Nephron progenitor cell (in vitro differentiated cells): ENCODE measurements at regions not wholly inside any gene's neighbourhood (a gene's known extent, or its start where the extent isn't known, plus 50 kb on each side); places are given as distances from the start of the nearest gene placed in this dataset.
A peak's percentile ranks its signal among the peaks of the same experiment; 100 is the strongest.

ENCODE experiments used
- DNase-seq: peaks from one replicate; pipeline ENCODE4 v3.0.0; 2021
- H3K27ac Mint-ChIP-seq: 2 replicates; pipeline ENCODE4 v1.8.0; 2021; ENCODE audit warnings: mild to moderate bottlenecking, moderate library complexity, mixed read lengths
- H3K27me3 Mint-ChIP-seq: 2 replicates; pipeline ENCODE4 v1.8.0; 2021; ENCODE audit warnings: mild to moderate bottlenecking, low read depth, mixed read lengths; ENCODE audit not compliant: poor library complexity
- H3K36me3 Mint-ChIP-seq: 2 replicates; pipeline ENCODE4 v1.8.0; 2021; ENCODE audit warnings: low read depth, mixed read lengths
- H3K4me1 Mint-ChIP-seq: 2 replicates; pipeline ENCODE4 v1.8.0; 2021; ENCODE audit warnings: mixed read lengths
- H3K4me3 Mint-ChIP-seq: 2 replicates; pipeline ENCODE4 v1.8.0; 2021; ENCODE audit warnings: mild to moderate bottlenecking, moderate library complexity, mixed read lengths
- H3K9me3 Mint-ChIP-seq: 2 replicates; pipeline ENCODE4 v1.8.0; 2021; ENCODE audit warnings: mild to moderate bottlenecking, moderate library complexity, mixed read lengths
- CTCF ChIP-seq: fragments of 200-600 bp; sonication (generic); IDR thresholded peaks from 2 replicates; pipeline ENCODE4 v1.5.0; 2021; ENCODE audit warnings: antibody characterized with exemption

- DNase-seq: no peak
- peaks cover 22% of the 10 kb centered on the region for H3K4me1 Mint-ChIP-seq
- H3K9me3 Mint-ChIP-seq: peaks cover 13% of the 10 kb centered on the region
- H3K36me3 Mint-ChIP-seq: no peaks in the 10 kb centered on the region
- no peak overlapping the region for H3K27ac Mint-ChIP-seq
- peaks cover 51% of the 10 kb centered on the region for H3K27me3 Mint-ChIP-seq
- no peak overlapping the region for H3K4me3 Mint-ChIP-seq
- no peak for TF ChIP-seq CTCF
Measured at GRCh38 chr10:107918171-107918570, 753.7 kb upstream of the SORCS1 start.

GRCh38 chr10:107915215-107915610 lies 750.7 kb upstream of the SORCS1 start:
- H3K4me3 Mint-ChIP-seq: peak overlapping the region; percentile 81
- no peaks in the 10 kb centered on the region for H3K36me3 Mint-ChIP-seq
- peaks cover 22% of the 10 kb centered on the region for H3K4me1 Mint-ChIP-seq
- TF ChIP-seq CTCF: no peak
- H3K9me3 Mint-ChIP-seq: peaks cover 13% of the 10 kb centered on the region
- no peak overlapping the region for H3K27ac Mint-ChIP-seq
- H3K27me3 Mint-ChIP-seq: peaks cover 62% of the 10 kb centered on the region
- no peak for DNase-seq

GRCh38 chr10:107914450-107915214 lies 750.1 kb upstream of the SORCS1 start:
- TF ChIP-seq CTCF: no peak
- H3K4me1 Mint-ChIP-seq: peaks cover 22% of the 10 kb centered on the region
- peaks cover 13% of the 10 kb centered on the region for H3K9me3 Mint-ChIP-seq
- no peaks in the 10 kb centered on the region for H3K36me3 Mint-ChIP-seq
- H3K4me3 Mint-ChIP-seq: peak overlapping the region; percentile 81
- H3K27me3 Mint-ChIP-seq: peaks cover 62% of the 10 kb centered on the region
- no peak overlapping the region for H3K27ac Mint-ChIP-seq
- DNase-seq: peak; percentile 69

GRCh38 chr10:107913317-107914294 lies 749.1 kb upstream of the SORCS1 start:
- Mint-ChIP-seq H3K36me3 (no peaks in the 10 kb centered on the region), H3K27me3 (peaks cover 61% of the 10 kb centered on the region), H3K4me3 (peak overlapping the region; percentile 81), H3K9me3 (peaks cover 4% of the 10 kb centered on the region), H3K4me1 (peaks cover 22% of the 10 kb centered on the region), H3K27ac (no peak overlapping the region)
- DNase-seq: no peak
- no peak for TF ChIP-seq CTCF

- Mint-ChIP-seq H3K4me3 (no peak overlapping the region), H3K27me3 (peaks cover 6% of the 10 kb centered on the region), H3K4me1 (no peaks in the 10 kb centered on the region), H3K27ac (no peak overlapping the region), H3K36me3 (no peaks in the 10 kb centered on the region), H3K9me3 (no peaks in the 10 kb centered on the region)
- no peak for TF ChIP-seq CTCF
- no peak for DNase-seq
Measured at GRCh38 chr10:107901076-107901475, 736.6 kb upstream of the SORCS1 start.
